ENCODE measurements at regions not wholly inside any gene's neighbourhood (a gene's known extent, or its start where the extent isn't known, plus 50 kb on each side); places are given as distances from the start of the nearest gene placed in this dataset.

DNA sequence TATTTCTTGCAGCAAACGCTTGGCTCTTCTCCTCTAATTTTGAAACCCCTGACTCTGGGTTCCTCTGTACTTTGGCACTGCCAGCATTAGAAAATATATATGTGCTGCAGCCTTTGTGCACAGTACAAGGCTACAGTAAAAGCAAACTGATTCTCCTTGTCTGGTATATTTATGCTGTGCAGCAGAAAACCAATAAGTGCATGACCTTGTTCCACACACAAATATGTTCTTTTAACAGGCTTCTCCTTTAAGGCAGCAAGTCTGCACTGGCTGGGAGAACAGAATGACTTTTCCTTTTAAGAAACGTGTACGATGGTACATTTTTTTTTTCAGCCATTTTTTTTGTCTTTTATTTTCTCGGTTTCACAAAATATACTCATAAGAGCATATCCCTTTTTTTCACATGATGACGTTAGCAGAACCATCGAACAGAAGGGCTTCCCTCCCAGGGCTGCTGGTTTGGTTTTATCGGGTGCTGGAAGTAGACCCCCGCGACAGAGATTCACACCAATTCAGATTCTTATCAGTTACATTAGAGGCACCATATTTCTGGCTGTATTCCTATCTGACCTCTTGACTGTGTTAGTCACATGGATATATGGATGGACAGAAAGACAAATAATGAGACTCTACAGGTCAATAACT is 129.9 kb upstream of the ARID1B start:
- no peak for DNase-seq

DNA sequence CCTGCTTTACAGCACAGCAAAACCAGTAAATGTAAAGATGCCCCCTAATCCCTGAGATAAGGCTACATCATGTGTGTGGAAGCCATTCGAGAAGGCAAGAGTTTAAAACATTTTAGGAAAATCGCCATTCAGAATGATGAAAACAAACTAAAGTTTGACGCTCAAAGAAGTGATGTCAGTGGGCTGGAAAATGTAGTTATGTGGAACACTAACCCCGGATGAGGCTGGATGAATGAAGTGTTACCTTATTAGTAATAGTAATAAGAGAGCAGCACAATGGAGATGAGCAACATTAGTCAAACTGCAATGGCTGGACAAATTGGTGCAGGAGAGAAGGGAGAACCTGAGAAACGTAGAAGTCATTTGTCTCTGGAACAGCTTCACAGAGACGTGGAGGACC is 130.7 kb upstream of the ARID1B start:
- no peak for DNase-seq

DNA sequence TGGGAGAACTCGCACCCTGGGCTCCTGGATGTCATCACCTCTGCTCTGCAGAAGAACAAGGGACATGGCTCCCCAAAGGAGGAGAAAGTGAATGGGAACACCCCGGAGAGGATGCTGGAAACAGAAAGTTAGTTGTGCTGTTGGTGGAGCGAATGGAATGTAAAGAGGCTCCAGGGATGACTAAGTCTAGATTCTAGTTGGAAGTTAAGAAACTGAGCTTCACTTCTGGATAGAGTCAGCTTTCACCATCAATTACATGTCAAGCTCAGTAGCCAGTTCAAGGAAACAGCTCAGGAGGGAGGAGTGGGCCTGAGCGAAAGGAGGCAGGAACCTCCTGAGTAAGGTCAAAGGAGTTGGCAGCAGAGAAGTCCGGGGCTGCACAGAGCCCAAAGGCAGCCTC is 132.1 kb upstream of the ARID1B start:
- no peak for DNase-seq

DNA sequence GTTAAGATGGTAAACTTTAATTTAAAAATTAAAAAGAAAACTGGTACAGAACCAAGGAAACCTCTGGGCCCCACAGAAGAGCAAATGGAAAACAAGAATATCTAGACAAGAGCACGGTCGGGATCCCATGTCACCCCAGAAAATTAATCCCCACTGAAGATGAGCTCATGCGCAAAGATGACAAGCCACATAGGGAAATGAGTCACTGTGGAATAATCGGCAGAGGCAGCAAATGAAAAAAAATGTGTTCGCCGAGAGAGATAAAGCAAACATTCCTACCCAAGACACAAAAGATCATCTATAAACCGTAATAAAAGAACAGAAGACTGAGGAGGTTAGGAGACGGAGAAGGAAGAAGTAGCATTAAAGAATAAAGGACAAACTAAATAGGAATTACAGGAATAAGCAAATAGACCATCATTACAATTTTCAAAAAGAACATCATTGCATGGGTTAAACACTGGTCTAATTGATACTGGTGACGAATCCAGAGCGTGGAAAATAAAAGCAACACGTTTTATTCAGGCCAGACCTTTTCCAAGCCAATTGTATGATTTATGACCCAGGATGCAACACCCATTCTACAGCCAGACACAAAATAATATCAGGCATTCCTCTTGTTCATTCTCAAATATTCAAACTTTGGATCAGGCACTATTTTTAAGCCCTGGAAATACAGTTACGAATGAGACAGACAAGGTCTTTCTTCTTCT is 138.0 kb upstream of the ARID1B start:
- DNase-seq, result no peak

DNA sequence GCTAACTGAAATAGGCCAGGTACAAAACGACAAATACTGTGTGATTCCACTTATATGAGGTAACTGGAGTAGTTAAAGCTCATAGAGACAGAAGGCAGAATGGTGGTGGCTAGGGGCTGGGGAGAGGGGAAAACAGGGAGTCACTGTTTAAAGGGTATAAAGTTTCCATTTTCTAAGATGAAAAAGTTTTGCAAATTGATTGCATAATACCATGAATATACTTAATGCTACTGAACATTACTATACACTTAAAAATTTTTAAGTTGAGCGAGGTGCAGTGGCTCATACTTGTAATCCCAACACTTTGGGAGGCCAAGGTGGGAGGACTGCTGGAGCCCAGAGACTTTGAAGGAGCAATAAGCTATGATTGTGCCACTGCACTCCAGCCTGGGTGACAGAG is 138.6 kb upstream of the ARID1B start:
- no peak for DNase-seq

DNA sequence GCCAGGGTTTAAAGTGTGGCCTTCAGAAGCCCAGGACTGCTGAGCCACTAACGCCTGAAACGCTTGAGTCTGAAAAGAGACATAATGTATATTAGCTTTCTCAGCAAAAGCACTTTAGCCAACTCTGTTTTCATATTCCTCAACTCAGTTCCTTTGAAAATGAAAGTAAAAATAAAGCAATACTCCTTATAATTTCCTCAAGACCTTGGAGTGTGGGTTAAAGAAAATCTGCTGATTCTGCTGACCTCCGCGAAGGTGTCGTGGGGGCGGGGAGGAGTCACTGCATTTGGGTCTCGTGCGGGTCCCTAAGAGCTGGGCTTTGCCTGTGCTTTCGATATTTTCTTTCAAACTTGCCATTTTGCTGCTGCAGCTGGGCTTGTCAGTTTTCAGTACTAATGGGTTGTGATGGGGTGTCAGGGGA is 142.2 kb upstream of the ARID1B start:
- no peak for DNase-seq

DNA sequence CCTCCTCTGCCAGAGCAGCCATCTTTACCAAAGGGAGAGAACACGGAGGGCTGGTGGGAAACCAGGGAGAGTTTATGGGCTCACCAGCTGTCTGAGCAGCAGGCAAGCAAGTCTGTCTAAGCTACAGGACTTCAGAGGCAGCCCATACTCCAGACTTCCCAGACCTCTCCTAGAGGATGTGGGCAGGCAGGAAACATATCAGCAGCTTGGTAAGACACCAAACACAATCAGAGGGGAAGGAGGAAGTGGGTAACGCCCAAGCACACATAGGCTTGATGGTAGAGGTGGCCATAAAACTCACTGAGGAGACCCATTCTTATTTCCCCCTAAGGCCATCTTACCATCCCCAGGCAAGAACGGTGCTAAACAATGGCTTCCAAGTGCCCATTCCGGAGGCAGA is 143.1 kb upstream of the ARID1B start:
- no peak for DNase-seq

DNA sequence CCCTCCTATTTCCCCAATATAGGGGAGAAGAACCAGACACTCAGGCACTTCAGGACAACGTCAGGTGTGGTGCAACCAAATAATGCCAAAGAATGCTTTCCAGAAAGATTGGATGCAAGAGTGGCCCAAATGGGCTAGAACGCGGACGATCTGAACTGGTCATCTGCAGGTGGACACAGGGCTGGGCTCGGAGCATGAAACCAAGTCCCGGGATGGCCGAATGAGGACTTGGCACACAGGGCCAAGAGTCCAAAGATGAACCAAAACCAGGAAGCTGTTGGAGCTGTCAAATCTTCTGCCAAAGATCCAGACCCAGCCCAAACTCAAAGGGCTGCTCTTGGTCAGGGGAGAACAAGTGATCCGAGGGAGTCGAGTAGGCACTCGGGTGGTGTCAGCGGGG is 143.9 kb upstream of the ARID1B start:
- DNase-seq, result no peak

DNA sequence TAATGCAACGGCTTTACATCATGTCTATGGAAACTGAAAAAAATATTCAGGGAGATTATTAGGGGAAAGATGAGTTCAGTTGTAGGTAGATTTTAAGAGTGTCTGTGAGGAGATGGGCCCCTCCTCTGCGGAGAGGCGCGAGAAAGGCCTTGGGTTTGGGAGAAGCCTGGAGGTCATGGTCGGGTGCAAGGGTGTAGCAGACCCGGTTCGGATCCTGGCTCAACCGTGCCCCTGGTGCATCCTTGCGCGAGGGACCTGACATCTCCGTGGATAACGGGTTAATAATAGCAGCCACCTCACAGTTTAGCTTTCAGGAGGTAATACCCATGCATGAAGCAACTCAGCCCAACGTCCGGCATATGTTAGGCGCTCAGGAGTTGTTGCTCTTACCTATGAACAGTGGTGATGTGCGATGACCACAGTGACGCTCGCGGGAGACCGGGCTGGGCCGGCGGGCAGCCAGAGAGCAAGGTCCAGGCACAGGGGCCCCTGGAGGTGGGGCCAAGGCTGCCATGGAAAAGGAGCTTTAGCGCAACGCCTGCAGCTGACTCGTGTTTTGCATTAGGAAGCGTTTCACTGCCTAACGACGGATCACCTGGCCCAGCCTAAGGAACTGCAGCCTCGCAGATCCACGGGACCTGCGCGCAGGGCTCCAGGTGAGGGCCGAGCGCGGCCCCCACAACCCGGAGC is 146.4 kb upstream of the ARID1B start:
- no peak for DNase-seq

DNA sequence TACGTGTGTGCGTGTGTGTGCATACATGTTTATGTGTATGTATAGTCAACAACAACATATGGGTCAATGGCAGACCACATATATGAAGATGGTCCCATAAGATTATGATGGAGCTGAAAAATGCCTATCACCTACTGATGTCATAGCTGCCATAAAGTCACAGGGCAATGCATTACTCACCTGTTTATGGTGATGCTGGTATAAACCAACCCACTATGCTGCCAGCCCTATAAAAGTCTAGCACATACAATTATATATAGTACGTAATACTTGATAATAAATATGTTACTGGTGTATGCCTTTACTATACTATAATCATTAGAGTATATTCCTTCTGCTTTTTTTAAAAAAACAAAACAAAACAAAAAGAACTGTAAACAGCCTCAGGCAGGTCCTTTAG is 148.4 kb upstream of the ARID1B start:
- DNase-seq, result no peak

DNA sequence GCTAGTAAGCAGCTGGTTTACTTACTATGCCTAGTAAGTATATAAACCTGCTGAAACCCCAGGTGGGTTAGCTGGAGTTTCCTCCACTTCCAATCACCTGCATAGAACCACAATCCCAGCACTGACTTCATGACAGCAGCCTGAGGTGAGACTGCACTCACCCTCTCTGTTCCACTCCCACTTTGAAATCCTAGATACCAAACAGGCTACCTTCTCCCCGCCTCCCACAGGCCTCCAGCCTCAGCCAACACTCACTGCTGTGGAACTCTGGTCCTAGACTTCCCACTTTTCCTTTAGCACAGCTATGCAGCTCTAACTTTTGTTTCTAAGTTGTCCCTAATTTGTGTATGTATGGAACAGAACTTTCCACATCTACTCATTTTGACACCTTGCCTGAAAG is 149.7 kb upstream of the ARID1B start:
- DNase-seq, result no peak

DNA sequence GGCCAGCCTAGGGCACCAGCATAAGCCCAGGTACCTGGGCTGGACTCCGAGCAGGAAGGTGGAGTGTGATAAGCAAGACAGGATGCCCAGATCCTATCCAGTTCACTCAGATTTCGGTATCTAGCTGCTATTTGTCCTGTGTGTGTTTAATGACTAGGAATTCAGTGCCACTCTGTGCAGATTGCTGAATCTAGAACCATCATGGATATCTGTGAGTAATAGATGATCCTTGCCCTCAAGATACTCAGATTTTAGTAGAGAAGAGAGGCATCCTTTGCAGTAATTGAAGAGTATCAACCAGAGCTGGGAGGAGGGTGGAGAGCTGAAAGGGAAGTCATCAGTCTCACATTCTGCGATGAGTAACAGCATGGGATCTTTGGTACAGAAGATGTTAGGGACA is 155.0 kb upstream of the ARID1B start:
- no peak for DNase-seq

DNA sequence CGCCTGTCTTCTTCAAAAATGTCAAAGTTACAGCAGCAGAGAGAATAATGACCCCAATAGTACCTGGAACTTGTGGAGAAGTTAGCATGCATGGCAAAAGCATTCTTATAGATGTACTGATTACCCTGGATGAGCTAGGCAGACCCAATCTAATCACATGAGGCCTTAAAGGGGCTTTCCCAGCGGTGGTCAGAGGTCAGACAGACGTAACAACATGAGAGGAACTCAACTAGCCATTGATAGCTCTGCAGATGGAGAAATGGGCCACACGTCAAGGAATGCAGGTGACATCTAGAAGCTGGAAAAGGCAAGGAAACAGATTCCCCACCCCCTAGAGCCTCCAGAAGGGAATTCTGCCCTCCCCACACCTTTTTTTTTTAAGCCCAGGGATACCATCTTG is 156.8 kb upstream of the ARID1B start:
- no peak for DNase-seq

DNA sequence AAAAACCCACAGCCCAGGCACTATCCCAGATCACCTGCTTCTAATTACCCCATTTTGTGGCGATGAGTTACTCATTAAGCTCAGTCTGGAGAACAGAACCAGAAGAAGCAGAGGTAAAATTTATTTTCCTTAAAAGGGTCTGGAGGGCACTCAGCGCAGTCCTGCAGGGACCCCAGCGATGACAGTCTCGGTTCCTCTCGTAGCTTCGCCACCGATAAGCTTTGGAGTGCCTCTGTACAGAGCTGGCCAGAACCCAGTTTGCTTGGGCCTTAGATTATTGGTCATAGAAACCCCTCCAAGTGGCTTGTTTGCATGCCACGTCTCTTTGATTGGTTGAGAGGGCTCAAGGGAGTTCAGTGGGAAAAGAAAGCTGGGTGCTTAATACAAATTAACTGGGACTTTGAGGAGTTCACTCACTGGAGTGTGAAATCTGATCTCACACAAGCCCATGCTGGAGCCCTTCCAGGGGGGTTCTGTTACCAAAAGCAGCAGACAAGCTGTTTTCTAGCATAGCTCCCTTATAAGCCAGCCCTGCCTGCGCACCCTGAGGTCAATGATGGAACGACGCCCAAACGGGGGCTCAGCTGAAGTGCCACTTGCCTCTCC is 158.5 kb upstream of the ARID1B start:
- DNase-seq, result no peak

DNA sequence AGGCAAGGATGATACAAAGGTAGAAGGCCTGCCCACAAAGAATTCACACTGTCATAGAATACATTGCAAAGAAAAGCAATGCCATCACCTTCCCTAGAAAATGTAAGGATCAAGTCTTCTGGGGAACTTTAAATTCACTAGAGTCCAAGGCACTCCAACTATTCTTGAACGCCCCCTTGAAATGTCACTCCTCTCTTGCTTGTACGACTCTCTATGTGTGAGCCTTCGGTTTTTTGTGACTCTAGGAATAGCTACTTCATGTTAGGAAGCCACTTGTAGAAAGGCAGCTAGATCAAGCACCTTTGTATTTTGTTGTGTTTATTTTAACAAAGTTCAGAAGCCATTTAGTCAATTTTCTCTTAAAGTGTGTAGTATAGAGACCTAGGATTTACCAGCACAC is 159.2 kb upstream of the ARID1B start:
- DNase-seq, result no peak

DNA sequence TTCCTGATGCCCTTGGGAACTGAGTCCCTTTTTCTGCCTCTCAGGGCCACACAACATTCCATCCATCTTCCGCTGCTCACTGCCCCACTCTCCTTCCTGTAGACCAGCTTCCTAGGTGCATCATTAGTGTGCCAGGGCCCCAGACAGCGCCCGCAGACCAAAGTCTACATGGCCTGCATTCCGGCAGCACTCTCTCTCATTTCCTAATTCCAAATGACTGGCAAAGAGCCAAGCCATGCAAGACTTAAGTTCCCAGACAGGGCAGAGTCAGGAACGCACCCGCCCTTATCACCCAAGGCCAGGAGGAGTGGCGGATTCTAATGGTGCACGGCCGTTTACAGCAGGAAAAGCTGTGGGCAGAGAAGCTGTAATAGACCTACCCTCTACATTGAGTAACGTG is 159.8 kb upstream of the ARID1B start:
- DNase-seq, result peak; percentile 7

DNA sequence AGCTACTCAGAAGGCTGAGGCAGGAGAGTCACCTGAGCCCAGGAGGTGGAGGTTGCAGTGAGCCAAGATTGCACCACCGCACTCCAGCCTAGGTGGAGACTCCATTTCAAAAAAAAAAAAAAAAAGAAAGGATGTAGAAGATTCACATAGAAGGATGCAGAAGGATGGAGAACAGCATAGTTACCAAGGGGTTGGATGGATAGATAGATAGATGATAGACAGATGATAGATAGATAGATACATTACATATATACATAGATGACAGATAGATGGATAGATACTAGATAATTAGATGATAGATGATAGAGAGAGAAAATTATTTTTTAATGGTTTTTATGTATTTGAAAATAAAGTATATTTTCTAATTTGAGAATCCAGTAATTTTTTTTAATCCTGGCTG is 160.7 kb upstream of the ARID1B start:
- DNase-seq, result no peak

DNA sequence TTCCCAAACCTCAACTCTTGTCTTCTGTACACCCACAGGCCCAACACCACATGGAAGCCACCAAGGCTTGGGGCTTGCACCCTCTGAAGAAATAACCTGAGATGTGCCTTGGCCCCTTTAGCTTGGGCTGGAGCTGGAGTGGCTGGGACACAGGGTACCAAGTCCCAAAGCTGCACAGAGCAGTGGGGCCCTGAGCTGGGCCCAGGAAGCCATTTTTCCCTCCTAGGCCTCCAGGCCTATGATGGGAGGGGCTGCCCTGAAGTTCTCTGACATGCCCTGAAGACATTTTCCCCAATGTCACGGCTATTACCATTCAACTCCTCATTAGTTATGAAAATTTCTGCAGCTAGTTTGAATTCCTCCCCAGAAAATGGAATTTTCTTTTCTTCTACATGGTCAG is 163.2 kb upstream of the ARID1B start:
- DNase-seq, result no peak

DNA sequence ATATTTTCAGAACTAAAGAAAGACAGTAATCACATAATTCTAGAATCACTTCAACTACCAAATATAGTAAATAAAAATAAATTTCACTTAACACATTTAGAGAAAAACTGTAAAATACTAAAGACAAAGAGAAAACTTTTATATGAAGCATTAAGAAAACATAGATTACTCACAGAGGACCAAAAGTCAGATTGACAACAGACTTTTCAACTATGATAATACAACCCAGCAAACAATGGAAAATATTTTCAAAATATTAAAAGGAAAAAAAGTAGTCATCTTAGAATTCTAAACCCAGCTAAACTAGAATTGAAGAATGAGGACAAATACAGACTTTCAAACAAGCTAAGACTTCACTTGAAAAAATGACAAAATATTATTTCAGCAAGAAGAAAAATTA is 164.8 kb upstream of the ARID1B start:
- no peak for DNase-seq

DNA sequence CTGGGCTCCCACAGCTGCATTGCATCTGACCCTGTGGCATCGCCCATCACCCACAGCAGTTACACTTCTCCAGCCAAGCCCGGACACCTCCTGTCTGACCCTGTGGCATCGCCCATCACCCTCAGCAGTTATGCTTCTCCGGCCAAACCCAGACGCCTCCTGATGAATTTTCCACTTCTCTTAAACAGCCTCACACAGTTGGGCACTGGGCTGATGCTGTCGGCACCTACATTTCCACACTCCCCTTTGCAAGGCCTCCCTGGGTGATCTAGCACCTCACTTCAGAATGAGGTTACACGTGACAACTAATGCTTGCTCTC is 175.2 kb upstream of the ARID1B start:
- DNase-seq, result no peak

DNA sequence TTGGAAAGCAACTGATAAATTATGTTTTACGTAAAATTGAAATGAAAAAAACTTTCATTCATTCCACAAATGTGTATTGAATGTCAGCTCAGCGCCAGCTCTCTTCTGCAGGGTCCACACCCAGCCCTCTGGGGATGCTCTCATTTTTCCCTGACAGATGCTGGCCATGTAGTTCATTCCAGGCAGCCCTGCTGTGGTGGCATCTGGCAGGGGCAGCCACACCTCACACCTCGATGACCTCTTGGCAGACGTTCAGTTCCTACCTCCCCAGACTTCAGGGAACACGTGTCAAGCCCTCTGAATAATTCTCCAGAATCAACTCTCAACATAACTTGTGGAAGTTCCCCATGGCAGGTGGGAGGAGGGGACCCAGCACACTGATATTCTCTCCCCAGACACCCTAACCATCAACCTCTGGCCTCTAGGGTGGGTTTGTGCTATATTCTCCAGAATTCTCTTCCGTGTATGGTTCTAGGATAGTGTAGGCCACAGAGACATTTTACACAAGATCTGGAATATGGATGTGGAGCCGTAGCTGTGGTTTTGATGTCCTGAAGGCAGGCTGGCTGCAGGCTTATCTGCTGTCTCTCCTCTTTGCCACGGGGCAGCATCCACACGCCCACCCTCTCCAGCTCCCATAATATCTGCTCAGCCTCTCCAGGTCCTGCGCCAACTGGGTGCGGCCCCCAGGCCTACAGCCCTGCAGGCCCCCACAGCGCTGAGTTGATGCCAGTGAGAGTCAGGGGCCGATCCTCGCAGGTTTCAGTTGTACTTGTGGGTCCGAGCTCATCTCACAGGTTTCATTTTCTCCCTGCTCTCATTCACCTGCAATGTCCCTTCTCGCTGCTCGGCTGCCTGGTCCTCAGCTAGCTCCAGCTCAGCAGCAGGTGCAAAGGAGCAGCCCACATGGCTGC is 175.8 kb upstream of the ARID1B start:
- DNase-seq, result no peak

DNA sequence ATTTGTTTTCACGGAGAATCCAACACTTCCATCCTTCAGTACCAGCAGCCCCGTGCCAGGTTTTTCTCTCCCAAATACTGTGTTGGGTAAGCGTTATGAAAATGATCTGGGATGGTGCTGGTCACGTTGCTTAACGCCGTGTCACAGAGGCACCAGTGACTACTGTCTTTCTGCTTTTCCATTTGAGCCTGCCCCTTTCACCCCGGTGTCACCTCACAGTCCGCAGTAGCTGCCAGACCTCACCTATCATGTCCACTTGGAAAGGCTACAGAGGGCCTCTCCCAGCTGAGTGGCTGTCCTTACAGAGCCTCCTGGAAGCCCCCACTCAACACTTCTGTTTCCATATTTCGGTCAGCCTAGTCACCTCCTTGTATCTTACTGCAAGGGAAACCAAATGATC is 176.5 kb upstream of the ARID1B start:
- no peak for DNase-seq

DNA sequence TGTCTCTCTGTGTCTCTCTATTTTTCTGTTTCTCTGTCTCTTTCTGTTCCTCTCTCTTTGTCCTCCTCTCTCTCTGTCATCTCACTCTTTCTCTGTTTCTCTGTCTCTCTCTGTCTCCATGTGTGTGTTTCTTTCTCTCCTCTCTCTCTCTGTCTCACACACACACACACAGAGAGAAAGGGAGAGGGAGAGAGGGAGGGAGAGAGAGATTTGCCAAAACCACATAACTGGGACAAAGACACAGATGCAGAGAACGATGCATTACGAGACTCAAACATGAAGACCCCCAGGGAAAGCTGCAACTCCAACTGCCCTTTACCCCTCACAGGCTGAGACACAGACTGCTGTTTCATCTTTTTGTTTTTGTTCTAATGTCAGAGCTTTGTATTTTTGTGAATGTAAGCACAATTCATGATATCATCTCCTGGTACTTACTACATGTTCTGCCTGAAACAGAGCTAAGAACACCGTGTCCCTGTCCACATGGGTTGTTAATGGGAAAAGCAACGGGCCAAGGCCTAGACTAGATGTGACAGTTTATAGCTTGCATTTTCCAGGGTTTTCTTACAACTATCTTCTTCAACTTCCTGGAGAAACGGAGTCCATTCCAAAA is 177.1 kb upstream of the ARID1B start:
- DNase-seq, result no peak
